HG03378 (cell line): ENCODE measurements at regions not wholly inside any gene's neighbourhood (a gene's known extent, or its start where the extent isn't known, plus 50 kb on each side); places are given as distances from the start of the nearest gene placed in this dataset.

Source experiments
- ATAC-seq: cut with Tn5 transposase; IDR thresholded peaks from one replicate; pipeline ENCODE4 v1.9.1; 2021; ENCODE audit warnings: mild to moderate bottlenecking, moderate library complexity; ENCODE audit not compliant: unreplicated experiment

GRCh38 chr10:94085766-94086437 is 92.2 kb downstream of the PLCE1 start:
- ATAC-seq: no peak

- ATAC-seq: no peak
Observed at GRCh38 chr10:94088926-94089381, 95.2 kb downstream of the PLCE1 start.

GRCh38 chr10:94091649-94092048 is 97.9 kb downstream of the PLCE1 start:
- ATAC-seq: no peak

- no peak for ATAC-seq
Observed at GRCh38 chr10:94092848-94093247, 99.1 kb downstream of the PLCE1 start.

GRCh38 chr10:94093286-94093905 is 99.7 kb downstream of the PLCE1 start:
- ATAC-seq: no peak

GRCh38 chr10:94094540-94094939 is 100.8 kb downstream of the PLCE1 start:
- ATAC-seq: no peak

GRCh38 chr10:94097656-94098055 is 103.9 kb downstream of the PLCE1 start:
- ATAC-seq: no peak

DNA sequence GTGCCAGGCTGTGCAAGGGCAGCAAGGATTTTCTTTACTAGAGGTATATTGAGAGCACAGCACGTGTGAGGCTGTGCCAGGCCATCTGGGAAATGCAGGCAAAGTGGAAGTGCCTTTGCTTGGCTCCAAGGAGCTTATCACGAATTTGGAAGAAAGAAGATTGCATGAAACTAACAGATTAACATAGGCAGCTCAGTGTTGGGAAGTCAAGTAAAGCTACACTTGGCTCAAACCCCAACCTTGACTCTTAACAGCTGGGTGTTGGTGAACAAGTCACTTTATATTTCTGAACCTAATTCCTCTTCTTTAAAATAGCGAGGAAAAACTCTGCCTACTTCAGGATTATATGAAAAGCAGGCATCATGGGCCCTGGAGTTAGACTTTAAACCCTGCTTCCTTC is 105.2 kb downstream of the PLCE1 start:
- no peak for ATAC-seq

- ATAC-seq: no peak
Observed at GRCh38 chr10:94101894-94102293, 108.2 kb downstream of the PLCE1 start.

DNA sequence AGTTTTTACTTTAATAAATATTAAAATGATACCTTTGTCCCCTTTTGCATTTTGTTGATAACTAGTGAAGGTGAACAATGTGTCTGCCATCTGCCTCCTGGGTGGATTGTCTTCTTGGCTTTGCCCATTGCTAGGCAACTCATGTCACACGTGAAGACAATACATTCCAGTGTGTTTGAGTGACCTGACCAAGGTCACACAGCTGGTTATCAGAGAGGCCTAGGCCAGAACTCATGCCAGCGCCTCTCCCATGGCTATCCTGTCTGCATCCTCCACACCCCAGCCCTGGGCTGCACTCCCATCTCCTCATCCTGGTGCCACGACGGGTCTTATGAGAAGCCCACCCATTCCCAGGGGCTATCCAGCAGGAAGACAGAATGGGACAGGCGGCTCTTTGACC is 108.7 kb downstream of the PLCE1 start:
- ATAC-seq: no peak

DNA sequence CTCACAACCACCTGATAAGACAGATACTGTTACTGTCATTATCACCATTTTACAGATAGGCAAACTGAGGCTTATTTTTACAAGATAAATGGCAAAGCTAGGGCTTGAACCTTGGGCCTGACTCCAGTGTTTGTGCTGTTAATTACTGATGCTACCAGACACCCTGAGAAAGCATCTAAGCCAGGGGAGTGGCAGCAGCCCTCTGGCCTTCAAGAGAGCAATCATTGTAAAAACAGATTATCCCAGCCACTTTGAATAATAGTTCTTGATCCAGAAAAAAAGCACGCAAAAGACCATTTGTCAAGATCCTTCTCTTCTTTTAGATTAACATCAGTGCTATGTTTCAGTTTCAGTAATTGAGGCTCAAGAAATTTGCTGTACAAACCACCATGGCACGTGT is 109.5 kb downstream of the PLCE1 start:
- ATAC-seq: no peak

GRCh38 chr10:94103801-94104221 is 110.1 kb downstream of the PLCE1 start:
- ATAC-seq: no peak

GRCh38 chr10:94104316-94105000 is 110.7 kb downstream of the PLCE1 start:
- no peak for ATAC-seq

- no peak for ATAC-seq
Observed at GRCh38 chr10:94105226-94105625, 111.5 kb downstream of the PLCE1 start.

- ATAC-seq: no peak
Observed at GRCh38 chr10:94107191-94107590, 113.5 kb downstream of the PLCE1 start.

- ATAC-seq: no peak
Observed at GRCh38 chr10:94108200-94108599, 114.5 kb downstream of the PLCE1 start.

GRCh38 chr10:94111367-94111766 is 117.6 kb downstream of the PLCE1 start:
- no peak for ATAC-seq

GRCh38 chr10:94112321-94112720 is 118.6 kb downstream of the PLCE1 start:
- no peak for ATAC-seq

DNA sequence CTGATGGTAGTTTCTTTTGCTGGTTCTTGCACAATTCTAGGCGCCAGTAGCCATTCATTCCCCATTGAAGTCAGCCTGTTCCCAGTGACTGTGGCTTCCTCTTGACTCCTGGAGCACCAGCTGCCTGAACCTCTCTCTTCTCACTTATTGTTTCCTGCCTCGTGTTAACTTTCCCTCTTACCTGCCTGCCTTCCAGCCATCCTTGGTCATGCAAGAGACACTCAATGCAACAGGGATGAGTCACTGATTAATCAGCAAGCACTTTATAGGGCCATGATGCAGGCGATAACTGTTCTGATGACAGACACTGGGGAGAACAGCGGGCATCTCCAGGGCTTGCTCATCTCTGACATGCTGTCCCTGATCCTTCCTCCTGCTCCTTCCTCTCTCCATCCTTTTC is 122.0 kb downstream of the PLCE1 start:
- no peak for ATAC-seq

GRCh38 chr10:94116848-94117247 is 123.1 kb downstream of the PLCE1 start:
- no peak for ATAC-seq

- no peak for ATAC-seq
Observed at GRCh38 chr10:94122211-94122610, 128.5 kb downstream of the PLCE1 start.
